Fibroblast of the aortic adventitia (primary cell): ENCODE measurements at regions not wholly inside any gene's neighbourhood (a gene's known extent, or its start where the extent isn't known, plus 50 kb on each side); places are given as distances from the start of the nearest gene placed in this dataset.

Source experiments
- DNase-seq: peaks from one replicate; pipeline ENCODE4 v3.0.0-alpha.2; 2010; ENCODE audit warnings: low read depth
- H3K4me3 ChIP-seq: 2 replicates; pipeline ENCODE4 v1.5.1; 2011; ENCODE audit warnings: low read depth, mild to moderate bottlenecking, control low read depth, low read length, moderate library complexity
- CTCF ChIP-seq: IDR thresholded peaks from 2 replicates; pipeline ENCODE4 v1.5.1; 2011; ENCODE audit warnings: mild to moderate bottlenecking, low read length, control low read depth, inconsistent platforms; ENCODE audit not compliant: insufficient read depth

DNA sequence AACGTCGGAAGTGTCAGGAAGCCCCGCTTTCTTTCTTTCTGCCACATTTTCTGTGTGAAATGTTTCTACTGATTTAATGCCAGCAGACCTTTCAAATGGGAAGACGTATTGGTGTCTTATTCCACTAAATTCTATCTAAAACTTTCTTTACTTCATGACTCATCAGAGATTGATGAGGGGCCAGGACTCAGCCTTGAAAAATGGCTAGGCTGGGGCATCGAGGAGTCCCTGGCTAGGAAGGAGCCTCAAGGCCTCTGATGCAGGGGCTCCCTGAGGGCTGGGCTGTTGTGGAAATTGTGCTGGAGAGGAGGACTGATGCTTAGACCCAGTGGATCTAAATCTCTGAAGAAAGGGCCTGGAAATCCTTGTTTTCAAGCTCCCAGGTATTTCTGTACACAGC is 192.8 kb upstream of the PDE10A start:
- no peak overlapping the region for H3K4me3 ChIP-seq
- no peak for TF ChIP-seq CTCF
- no peak for DNase-seq

DNA sequence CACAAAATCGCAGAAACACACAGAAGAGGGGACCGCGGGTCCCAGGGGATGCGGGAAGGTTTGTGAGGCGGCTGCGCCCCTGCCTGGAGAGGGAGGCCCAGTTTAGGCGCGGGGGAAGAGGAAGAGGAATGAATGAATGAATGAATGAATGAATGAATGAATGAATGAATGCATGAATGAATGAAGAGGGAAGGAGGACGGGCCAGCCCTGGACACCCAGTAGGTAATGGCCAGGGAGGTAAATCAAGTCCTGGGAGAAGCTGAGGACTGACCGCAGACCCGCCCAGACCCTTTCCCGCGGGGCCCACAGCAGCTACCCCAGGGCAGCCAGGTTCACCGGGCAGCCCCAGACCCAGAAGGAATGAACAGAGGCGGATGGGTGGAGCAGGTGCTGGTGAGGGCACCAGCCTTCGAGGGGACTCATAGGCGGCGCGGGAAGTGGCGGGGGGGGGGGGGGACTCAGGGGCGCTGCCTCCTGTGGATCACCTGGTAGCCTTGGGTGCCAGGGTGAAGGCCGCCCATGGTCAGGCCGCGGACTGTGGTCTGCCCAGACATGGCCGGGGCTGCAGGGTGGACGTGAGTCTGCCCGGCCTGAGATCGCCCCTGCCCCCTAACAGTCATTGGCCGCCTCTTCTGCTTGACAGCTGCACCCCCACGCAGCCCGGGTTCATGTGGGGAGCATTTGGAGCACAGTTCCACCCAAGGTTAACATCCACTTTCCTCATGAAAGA is 192.0 kb upstream of the PDE10A start:
- TF ChIP-seq CTCF, result no peak
- no peak for DNase-seq
- H3K4me3 ChIP-seq, result no peak overlapping the region

DNA sequence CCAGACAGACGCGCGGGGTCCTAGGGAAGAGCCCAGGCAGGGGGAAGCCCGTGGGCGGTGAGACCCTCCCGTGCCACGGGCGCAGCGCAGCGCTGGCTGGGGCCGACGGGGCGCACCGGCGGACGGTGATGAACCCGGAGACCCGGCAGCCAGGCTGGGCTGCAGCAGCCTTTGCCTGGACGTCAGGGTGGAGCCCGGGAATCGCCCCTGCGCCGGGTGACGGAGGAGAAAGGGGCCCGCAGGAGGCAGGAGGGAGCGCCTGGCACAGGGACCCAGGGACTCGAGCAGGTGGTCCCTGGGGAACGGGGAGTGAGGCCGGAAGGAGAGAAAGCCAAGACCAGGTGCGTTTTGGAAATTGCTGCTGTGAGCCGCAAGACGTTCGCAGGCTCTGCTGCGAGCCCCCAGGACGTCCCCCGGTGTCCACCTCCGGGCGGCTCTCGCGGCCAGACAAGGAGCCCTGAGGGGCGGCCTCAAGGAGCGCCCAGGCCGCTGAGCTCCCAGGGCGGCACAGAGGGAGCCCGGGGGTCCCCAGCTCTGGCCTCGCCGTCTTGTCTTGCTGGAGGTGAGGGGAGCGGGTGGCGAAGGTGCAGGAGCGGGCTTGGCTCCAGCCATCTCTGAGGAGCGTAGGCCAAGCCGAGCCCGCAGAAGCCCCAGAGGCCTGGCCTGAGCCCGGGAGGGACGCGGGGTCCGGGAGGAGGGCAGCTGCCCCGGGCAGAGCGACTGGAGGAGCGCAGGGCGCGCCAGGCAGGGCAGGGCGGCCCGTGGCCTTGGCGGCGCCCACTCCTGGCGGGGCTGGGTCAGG is 191.2 kb upstream of the PDE10A start:
- no peak overlapping the region for H3K4me3 ChIP-seq
- TF ChIP-seq CTCF, result no peak
- DNase-seq, result no peak

- no peak for TF ChIP-seq CTCF
- DNase-seq, result no peak
- H3K4me3 ChIP-seq, result no peak overlapping the region
Observed at GRCh38 chr6:165852676-165853075, 189.6 kb upstream of the PDE10A start.

DNA sequence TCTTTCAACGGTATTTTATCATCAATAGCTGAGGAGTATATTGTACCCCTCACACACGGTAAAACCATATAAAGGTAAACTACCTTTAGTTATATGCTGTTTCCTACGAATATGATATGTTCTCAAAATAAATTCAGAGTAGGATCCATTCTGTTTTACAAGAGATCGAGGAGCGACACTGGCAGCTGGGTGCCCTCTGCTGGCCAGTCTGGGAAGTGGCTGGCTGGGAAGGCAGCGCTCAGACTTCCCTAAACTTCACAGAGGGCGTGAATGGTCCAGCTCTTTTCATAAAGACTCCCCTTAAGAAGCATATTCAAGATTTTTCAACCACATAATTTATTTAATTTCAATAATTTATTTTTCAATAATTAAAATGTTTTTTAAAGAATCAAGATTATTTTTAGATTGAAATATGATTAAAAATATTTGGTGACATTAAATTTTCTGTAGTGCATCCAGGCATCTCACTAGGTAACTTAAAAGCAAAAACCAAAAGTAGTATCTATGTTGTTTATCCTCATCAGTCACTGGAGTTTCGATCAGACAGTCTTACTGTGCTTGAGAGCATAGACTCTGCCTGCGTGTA is 187.5 kb upstream of the PDE10A start:
- H3K4me3 ChIP-seq, result no peak overlapping the region
- peak; percentile 99 for TF ChIP-seq CTCF
- DNase-seq, result peak; percentile 69

DNA sequence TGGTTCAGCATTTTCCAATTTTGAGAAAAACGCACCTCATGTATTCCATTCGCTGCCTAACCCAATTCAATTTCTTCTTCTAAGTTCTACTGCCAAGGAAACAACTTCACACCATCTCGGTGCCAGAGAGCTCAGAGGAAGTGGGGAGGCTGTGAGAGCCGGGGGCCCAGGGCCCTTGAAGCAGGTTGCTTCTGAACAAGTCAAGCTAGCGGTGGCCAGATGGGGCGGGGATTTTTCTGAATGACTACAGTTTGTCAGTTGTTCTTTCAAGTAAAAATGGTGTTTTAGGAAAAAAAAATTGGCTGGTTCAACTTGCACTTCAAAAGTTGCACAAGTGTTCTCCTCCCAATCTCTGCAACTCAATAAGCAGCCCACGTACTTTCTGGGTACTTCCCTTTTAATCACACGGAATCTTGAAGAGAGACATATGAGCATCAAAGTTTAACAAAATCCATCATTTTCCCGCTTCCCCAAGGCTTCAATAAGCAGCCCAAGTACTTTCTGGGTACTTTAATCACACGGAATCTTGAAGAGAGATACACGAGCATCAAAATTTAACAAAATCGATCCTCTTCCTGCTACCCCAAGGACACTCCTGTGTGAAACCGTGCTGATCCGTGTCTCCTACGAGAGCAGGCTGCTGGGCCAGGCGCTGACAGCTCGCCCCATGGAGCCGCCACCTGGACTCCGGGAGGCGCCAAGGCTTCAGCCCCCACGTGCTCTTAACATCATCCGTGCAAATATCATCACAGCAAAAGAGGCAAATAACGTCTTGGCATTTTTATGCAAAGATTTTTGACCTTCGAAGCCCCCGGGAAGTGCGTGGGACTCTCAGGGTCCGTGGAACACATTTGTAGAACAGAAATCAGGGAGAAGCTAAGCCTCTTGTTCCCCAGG is 186.7 kb upstream of the PDE10A start:
- no peak overlapping the region for H3K4me3 ChIP-seq
- no peak for TF ChIP-seq CTCF
- peak; percentile 22 for DNase-seq
